NCI-H1436 treated with DMSO at 0.1 percent for 48 hours (cell line): ENCODE measurements at regions not wholly inside any gene's neighbourhood (a gene's known extent, or its start where the extent isn't known, plus 50 kb on each side); places are given as distances from the start of the nearest gene placed in this dataset.

Experiments used
- DNase-seq: peaks from one replicate; lab custom pipeline; 2025; lab: John Stamatoyannopoulos, UW

DNA sequence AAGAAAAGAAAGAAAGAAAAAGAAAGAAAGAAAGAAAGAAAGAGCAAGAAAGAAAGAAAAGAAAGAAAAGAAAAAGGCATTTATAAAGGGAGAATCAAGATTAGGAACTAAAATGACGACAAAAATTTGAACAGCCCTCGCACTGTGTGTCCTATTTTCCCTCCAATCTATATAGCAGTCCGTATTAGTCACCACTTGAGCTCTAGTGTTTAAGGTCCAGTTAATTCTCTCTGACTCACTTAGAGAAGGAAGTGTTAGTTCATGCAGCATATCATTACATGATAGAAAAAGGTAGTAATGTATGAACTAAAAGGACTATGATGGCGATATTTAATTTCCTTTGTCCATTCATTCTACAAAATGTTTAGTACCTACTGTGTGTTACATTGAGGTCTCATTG, 122.7 kb downstream of the CBLL2 start:
- no peak for DNase-seq

DNA sequence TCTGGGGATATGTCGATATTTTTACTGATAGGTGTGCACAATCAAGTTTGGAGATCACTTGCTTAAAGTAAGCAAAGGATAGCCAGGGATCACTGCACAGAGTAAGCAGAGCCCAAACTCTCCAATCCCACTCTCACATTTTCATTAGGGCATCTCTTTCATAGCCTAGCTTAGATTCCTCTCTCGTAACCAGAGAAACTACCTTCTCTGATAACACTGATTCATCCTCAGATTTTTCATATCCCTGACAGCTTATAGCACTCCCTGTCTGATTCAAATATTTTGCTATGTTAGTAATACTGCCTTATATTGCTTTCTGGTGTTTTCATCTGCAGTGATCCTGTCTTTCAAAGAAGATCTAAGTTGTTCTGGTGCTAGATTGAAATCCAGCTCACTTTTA, 123.7 kb downstream of the CBLL2 start:
- no peak for DNase-seq

DNA sequence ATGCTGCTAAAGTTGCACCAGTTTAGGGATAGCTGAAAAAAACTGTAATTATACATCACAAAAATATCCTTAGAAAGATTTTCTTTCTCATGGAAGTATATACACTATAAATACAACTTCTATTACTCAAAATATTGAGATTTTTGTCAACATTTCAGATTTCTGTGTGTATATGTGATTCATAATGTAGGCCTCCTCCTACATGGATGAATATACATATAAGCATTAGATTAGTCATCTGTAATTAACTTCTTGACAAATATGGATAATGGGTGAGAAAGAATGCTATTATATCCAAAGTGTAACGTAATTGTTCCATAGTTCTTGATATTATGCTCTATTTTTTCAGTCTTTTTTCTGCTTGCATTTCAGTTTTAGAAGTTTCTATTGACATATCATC, 124.9 kb downstream of the CBLL2 start:
- no peak for DNase-seq

DNA sequence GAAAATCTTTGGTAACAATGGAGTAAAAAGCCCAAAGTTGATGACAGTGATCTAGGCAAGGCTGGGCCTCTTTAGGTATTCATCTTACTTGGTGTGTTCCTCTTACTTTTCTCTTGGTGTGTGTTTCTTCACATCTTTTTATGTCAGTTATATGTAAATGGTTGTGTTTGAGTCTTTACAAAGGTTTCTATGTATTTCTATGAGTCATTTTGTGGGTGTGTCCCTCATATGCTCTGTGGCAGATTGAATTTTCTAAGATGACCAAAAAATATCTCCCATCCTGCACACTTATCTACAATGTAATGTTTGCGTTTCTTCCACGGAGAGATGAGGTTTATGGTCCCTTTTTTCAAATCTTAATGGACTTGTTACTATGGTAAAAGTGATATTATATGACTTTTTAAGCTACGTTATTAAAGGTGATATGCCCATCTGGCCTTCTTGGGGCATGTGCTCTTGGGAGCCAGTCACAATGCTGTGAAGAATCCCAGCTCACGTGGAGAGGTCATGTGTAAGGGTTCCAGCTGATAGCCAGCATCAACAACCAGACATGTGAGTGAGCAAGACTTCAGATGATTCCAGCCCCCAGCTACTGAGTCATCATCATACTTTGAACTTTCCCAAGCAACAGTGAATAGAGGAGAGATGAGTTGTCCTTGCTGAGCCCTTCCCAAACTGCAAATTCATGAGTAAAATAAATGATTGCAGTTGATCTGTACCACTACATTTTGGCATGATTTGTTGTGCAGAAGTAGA, 126.9 kb downstream of the CBLL2 start:
- DNase-seq: no peak

DNA sequence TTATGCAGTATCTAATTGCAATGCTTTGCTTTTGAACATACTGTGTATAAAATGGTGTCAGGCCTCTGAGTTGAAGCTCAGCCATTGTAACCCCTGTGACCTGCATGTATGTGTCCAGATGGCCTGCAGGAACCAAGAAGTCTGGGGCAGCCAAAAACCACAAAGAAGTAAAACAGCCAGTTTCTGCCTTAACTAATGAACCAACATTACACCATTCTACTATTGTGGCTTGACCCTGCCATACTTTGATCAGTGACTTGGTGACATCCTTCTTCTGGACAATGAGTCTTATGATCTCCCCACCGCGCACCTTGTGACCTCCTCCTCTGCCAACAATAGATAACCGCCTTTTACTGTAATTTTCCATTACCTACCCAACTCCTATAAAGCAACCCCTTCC, 131.6 kb downstream of the CBLL2 start:
- DNase-seq: no peak

DNA sequence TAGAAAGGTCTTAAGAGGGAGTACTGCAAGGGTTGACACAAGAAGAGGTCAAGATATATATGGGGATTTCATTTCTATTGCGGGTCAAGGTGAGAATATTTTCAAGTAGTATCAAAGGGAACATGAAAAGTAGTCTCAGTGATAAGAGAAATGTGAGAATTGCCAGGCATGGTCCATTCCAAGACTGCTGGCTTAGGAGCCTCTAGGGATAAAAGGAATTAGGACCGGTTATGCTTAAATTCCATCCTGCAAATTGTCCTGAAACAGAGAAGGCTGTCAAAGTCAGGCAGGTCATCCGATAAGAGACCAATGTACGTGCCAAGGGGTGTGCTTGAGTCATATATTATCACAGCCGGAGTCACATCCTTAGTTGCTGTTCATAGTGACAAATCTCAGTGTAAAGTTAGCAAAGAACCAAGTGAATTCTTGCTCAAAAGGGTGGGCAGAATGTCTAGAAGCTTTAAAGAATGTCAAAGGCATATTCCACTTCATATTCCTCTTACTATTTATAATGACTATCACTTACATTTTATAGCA, 133.6 kb downstream of the CBLL2 start:
- DNase-seq: no peak

DNA sequence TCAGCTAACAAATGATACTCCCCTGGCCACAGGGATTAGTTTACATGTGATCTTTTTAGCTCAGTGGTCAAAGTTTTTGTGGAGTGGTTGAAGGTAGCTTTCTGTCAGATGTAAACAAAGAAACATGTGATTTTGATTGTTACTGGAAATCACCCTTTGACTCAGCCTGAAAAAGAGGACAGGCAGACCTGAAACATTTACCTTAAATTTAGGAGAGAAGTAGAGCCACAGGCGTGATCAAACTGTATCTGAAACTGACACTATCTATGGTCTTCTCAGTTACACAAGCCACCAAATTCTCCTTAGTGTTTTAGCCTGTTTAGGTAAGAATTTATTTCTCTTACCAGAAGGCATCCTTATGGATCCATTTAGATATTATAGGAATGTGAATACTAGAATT, 136.7 kb downstream of the CBLL2 start:
- no peak for DNase-seq

DNA sequence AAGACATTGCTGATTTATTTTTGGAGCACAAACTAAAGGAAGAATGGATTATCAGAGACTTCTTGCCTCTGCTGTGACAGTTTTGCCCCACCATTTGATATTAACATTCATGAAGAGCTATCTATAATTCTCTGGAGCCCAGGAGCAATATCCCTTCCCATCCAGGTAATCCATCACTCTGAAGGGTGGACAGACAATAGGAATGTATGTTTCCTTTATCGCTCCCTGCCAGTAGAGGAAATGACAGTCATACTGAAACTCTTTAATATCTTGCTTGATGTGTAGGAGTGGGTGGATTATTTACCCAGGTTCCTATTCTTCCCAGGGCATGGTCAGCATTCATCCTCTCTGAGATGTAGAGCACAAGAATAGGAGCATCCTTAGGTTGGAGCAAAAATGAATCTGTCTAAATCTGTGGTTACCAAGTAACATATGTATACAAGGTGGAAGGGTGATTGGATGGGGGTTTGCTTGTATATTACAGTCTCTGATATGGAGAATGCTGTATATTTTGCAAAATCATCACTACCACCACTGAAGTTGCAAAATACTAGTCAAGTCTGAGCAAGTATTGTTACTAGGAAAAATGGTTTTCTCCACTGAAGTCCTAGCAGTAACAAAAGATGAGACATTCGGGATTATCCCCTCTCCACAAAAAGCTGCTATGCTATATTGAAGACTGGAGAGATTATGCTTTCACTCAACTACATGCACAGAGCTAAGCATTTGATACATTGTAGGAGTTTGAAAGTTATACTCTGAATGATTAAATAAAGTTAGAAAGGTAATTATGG, 151.6 kb downstream of the CBLL2 start:
- DNase-seq: no peak

DNA sequence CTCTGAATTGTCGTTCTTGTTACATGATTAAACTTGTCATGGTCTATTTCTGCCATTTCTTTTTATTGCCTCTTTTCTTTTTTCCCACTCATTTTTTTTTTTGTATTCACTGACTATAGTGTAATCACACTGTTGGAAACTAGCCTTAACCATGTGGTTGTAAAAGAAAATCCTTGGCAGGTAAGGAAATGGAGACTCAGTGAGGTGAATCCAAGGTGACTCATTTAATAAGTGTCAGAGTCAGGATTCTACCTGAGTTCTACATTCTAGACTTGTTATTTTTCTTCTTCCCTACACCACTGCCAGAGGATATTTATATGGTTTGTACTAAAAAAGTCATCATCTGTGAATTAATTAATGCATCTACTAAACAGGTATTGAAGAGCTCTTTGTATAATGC, 152.2 kb downstream of the CBLL2 start:
- no peak for DNase-seq

DNA sequence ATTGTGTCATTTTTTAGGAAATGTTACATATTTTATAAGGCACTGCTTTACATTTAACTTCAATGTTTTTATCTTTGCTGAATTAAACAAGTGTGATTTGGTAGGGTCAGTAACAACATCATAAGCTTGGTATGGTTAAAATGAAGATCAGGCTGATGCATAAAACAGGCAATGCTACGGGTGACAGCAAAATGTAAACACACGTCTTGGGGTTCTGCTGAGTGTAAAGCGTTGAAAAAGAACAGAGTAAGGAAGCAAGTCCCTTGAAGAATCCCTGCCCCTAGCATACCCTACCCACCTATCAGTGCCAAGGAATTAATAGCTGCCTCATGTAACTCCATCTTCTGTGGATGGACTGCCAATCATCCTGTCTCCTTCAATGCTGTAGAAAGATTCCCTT, 157.0 kb downstream of the CBLL2 start:
- DNase-seq: no peak

DNA sequence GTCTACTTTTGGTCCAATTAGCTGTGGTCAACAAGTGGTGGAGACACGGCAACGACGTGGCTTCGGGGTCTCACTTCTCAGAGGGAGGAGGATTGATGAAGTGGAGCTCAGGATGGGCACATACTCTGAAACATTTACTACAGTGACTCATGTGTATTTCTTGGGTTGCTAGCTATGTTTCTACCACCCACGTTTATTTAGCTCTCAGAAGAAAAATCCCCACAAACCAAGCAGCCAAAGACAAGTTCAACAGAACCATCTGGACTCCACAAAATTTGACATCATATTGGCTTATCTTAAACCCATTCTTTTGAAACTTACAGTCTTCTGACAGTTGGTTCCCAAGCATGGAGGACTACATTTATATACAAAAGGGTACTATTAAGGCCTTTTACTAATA, 158.0 kb downstream of the CBLL2 start:
- DNase-seq: no peak

DNA sequence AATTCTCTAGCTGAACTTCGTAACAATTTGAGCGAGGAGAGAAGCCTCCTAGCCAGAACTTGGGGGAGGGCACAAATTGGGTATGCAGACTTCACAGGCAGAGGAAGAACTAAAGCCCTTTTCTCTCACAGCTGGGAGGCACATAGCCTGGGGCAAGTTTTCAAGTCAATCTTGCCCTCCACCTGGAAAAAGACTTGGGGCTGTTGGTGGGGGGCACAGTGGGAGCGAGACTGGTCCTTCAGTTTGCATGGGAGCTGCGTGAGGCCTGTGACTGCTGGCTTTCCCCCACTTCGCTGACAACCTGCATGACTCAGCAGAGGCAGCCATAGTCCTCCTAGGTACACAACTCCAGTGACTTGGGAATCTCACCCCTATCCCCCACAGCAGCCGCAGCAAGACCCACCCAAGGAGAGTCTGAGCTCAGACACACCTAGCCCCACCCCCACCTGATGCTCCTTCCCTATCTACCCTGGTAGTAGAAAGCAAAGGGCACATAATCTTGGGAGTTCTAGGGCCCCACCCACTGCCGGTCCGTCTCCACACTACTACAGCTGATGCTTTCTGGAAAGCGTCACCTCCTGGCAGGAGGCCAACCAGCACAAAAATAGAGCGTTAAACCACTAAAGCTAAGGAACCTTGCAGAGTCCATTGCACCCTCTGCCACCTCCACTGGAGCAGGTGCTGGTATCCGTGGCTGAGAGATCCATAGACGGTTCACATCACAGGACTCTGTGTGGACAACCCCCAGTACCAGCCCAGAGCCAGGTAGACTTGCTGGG, 160.8 kb downstream of the CBLL2 start:
- DNase-seq: no peak

DNA sequence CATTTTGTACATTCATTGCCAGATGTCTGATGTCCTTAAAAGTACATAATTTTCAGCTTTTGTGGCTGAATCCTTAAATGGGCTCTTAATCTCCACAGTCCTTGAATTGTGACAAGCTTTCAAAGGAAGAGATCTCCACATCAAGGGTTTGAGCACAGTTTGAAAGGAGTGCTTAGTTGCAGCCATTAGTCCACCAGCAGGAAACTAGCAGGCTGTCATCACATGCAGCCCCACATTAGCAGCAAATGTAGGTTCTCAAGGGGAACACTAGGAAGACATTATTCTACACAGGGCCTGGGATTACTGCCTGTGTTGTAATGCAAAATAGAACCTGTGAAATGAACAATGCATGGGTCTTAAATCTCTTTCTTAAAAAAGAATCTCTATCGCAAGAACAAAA, 173.2 kb downstream of the CBLL2 start:
- DNase-seq: no peak

DNA sequence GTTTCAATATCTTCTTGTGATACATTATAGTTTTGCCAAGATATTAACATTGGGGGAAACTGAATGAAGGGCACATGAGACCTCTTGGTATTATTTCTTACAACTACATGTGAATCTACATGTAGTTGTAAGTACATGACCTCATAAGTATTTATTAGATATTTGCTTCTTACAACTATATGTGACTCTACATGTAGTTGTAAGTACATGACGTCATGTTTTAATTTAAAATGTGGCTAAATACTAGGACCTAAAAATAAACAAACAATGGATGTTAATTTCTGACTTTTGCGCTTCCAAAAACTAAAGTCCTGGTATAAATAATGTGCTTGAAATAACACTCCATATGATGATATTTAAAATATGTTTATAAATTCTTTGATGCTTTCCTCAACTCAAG, 190.2 kb downstream of the CBLL2 start:
- no peak for DNase-seq

DNA sequence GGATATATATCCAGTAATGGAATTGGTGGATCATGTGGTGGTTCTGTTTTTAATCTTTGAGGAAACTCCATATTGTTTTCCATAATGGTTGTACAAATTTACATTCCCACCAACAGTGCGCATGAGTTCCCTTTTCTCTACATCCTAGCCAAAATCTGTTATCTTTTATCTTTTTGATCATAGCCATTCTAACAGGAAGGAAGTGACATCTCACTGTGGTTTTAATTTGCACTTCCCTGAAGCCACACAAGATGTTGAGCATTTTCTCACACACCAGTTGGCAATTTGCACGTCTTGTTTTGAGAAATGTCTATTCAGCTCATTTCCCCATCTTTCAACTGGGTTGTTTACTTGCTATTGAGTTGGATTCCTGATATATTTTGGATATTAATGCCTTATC, 194.9 kb downstream of the CBLL2 start:
- DNase-seq: no peak

DNA sequence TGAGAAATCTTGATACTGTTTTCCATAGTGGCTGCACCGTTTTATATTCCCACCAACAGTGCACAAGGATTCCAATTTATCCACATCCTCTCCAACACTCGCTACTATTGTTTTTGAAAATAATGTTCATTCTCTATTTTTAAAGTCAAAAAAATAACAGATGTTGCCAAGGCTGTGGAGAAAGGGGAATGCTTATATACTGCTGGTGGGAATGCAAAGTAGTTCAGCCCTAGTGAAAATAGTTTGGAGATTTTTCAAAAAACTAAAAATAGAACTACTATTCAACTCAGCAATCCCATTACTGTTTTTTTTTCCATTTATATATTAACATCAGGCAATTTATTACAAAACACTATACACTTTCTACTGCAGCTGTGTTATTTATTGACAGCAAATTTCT, 208.7 kb downstream of the CBLL2 start:
- no peak for DNase-seq

DNA sequence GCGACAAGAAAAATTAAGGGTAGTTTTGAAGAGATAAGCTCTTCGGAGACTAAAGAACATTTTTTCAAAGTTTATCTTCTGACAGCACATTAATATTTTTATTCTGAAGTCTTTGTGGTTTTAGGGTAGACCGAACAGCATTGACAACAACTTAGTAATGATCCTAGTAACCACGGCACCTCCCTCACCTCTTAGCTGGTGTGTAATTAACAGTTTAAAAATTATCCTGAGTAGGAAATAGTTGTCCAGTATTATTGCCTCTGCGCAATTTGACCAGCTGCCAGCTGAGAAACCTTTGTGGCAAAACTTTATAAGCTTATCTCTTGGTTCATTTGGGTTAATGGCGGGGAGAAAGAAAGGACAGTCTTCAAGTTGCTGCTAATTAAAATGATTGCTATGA, 213.6 kb downstream of the CBLL2 start:
- peak; percentile 7 for DNase-seq

DNA sequence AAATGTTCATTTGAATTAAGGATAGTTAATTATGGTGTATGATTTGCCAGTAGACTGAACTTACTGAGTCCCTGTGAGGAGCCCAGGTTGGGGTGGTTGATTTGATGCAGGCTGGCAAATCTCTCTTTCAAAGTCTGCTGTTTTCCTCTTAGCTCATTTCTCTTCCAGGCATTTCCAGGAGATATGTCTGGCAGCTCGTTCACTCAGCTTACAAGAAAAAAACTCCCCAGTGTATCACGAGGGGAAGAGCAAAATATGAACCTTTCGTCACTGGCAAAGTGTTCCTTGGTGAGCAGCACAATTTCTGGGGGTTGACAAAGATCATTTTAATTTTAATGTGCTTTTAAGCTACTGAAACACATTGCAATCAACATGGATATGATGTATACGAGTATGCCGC, 244.2 kb downstream of the CBLL2 start:
- DNase-seq: no peak

DNA sequence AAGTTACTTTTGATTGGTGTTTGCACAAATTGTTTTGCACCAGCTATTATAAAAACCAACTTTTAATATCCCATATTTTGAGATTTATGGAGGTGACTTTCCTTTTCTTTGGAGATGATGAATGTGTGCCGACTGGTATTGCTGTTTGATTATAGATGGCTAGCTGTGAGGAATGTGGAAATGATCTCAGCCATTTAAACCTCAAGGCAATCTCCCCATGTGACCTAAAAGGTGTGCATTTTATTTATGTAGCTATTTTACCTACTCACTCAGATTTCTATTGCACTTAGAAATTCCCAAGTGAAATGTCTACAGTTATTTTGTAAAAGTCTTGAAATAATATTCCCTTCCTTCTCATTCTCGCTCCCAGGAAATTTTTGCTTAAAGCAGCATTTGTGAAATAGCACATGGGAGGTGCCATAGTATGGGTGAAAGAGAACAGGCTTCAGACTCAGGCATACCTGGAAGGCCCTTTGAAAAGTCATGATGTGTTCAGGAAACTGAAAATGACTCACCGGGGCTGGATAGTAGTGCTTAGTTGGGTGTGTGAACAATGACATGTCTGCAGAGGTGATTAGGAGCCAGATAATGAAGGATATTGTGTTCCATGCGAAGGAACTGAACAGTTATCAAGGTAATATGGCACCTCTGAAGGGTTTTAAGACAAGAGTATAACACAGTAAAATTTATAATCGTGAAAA, 247.6 kb downstream of the CBLL2 start:
- DNase-seq: no peak

DNA sequence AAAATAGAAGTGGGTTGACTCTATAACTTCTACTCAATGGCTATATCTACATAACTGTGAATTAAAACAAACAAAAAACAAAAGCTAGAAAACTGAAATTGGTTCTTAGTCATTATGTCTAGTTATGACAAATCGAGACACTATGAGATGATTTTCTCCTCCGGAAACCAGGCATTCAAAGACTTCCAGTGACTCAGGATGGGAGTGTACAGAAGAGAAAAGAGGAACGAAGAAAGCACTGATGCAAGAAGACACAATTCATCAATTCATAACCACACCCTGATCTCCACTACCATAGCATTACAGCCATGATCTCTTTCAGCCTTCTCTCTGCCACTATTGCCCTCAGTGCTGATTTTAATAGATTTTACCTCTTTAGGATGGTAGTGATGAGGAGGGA, 253.6 kb downstream of the CBLL2 start:
- DNase-seq: no peak

DNA sequence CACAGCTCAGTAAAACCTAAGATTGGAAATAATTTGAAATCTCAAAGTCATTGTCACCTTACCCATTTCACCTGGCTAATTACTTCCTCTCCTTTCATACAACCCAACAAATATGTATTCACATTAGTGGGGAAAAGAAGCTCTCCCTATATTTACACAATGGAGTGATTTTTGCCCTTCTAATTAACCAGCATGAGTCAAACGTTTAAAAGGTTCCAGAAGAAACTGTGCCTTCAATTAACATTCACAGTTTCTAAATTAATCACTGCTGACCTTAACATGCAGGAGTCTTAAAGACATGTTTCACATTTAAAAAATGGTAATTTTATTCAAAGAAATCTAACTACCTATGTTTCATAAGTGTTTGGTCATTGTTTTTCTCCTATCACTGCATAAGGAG, 254.6 kb downstream of the CBLL2 start:
- DNase-seq: peak; percentile 64

DNA sequence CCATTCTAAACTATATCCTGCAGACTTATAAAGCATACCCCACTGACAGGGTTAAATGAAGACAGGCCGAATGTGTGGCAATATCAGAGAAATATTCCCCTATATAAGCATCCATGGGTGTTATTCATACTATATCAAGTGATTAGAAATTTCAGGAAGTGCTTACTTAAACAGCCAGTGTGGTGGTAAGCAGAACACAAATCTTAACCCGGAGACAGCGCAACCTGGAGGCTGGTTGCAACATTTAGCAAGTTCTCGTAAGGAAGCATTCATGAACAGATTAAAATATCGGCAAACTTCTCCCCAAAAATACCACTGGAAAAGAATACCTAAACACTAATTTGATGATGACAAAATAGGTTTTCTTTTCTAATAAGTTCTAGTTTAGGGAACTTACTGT, 261.2 kb downstream of the CBLL2 start:
- no peak for DNase-seq
